Right lobe of liver (tissue), 6 donors: ENCODE measurements at regions not wholly inside any gene's neighbourhood (a gene's known extent, or its start where the extent isn't known, plus 50 kb on each side); places are given as distances from the start of the nearest gene placed in this dataset.
A peak's percentile ranks its signal among the peaks of the same experiment; 100 is the strongest.

Experiments
- ATAC-seq, 4 donors: fragments of 200-7000 bp; cut with Tn5 transposase; one replicate each; pipeline ENCODE4 v1.9.1; 2020; ENCODE audit warnings: mild to moderate bottlenecking in 4 of 4, moderate library complexity in 4 of 4
- DNase-seq, 3 donors: peaks; one replicate each; pipeline ENCODE4 v3.0.0-alpha.2; 2020
- H3K27ac ChIP-seq, 3 donors: fragments of 200-600 bp; one replicate each; pipeline ENCODE4 v1.8.0; 2022
- H3K27me3 ChIP-seq, 2 donors: fragments of 200-600 bp; one replicate each; pipeline ENCODE4 v1.8.0; 2022
- H3K36me3 ChIP-seq, 4 donors: fragments of 200-600 bp; sonication (generic) in 1 of 4; one replicate each; pipeline versions ENCODE4 v1.5.1 to v1.8.0; 2017 to 2022; ENCODE audit warnings: control low read depth in 1 of 4
- H3K4me1 ChIP-seq, 4 donors: fragments of 200-600 bp; sonication (generic) in 1 of 4; one replicate each; pipeline versions ENCODE4 v1.5.1 to v1.8.0; 2017 to 2022; ENCODE audit warnings: control low read depth in 1 of 4
- H3K4me3 ChIP-seq, 3 donors: fragments of 200-600 bp; one replicate each; pipeline ENCODE4 v1.8.0; 2022
- H3K9me3 ChIP-seq, 4 donors: fragments of 200-600 bp; sonication (generic) in 1 of 4; one replicate each; pipeline versions ENCODE4 v1.5.1 to v1.8.0; 2017 to 2022; ENCODE audit warnings: control low read depth in 1 of 4
- CTCF ChIP-seq, 4 donors: fragments of 200-600 bp in 3 of 4; fragments of 450-650 bp in 1 of 4; IDR thresholded peaks; one replicate each; pipeline versions ENCODE4 v1.5.1 to v1.8.0; 2016 to 2022; ENCODE audit warnings: antibody characterized with exemption in 4 of 4, mild to moderate bottlenecking in 2 of 4
- POLR2A ChIP-seq: fragments of 450-650 bp; IDR thresholded peaks from one replicate; pipeline ENCODE4 v1.6.1; 2017; ENCODE audit warnings: antibody characterized with exemption, mild to moderate bottlenecking
- WGBS: methylation state at CpG from one replicate; pipeline ENCODE4 v1.1.6; 2018; ENCODE audit warnings: low coverage, low lambda C conversion rate; ENCODE audit not compliant: insufficient coverage; ENCODE audit errors: missing lambda C conversion rate; 5-methylcytosine and 5-hydroxymethylcytosine counted together
- intact Hi-C, 2 donors: fragments of 100-400 bp; cut with DNase I; formaldehyde crosslinking; loops; one replicate each; pipeline versions ENCODE4 v1.11.2 to v1.14.1; 2022
- donor health status: DM: no; HTN: yes; CAD: no.
- donor health status: DM: no; HTN: no; CAD: no.
- donor health status: DM: no; HTN: no; CAD: no.
- donor health status: DM: no; HTN: yes; CAD: no.
- donor health status: DM: no; HTN: yes; CAD: no.

- DNase-seq, result no peak
- Histone ChIP-seq H3K36me3 (no peaks in the 10 kb centered on the region), H3K27me3 (no peaks in the 10 kb centered on the region), H3K4me3 (no peak overlapping the region), H3K4me1 (no peaks in the 10 kb centered on the region), H3K27ac (no peak overlapping the region), H3K9me3 (no peaks in the 10 kb centered on the region)
- 60% methylated on average over 2 of the region's 2 CpGs for WGBS
- TF ChIP-seq POLR2A (no peak), CTCF (IDR thresholded peaks at IDR 0.05) (no peak)
- no peak for ATAC-seq
- intact Hi-C loops, result no loop called here
Observed at GRCh38 chr5:87069311-87069710, 198.4 kb upstream of the RASA1 start.

- Histone ChIP-seq H3K4me1 (no peaks in the 10 kb centered on the region), H3K27ac (no peak overlapping the region), H3K9me3 (no peaks in the 10 kb centered on the region), H3K36me3 (no peaks in the 10 kb centered on the region), H3K4me3 (no peak overlapping the region), H3K27me3 (no peaks in the 10 kb centered on the region)
- WGBS, result 27% methylated on average over 3 of the region's 3 CpGs
- TF ChIP-seq CTCF (IDR thresholded peaks at IDR 0.05), result peak; percentile 15 to 22 (median 18)
- TF ChIP-seq POLR2A, result no peak
- DNase-seq (no peak), ATAC-seq (peak in 3 of 4 donors; percentile 26 to 37 (median 32))
- intact Hi-C loops, result no loop called here
Observed at GRCh38 chr5:87069974-87070608, 197.6 kb upstream of the RASA1 start.

- 71% methylated on average over 2 of the region's 2 CpGs for WGBS
- no peaks in the 10 kb centered on the region for H3K9me3 ChIP-seq
- no peak overlapping the region for H3K4me3 ChIP-seq
- TF ChIP-seq CTCF (IDR thresholded peaks at IDR 0.05), result no peak
- no peak for TF ChIP-seq POLR2A
- no peak for ATAC-seq
- H3K27me3 ChIP-seq, result no peaks in the 10 kb centered on the region
- intact Hi-C loops, result no loop called here
- H3K36me3 ChIP-seq, result no peaks in the 10 kb centered on the region
- H3K27ac ChIP-seq, result no peak overlapping the region
- no peaks in the 10 kb centered on the region for H3K4me1 ChIP-seq
- no peak for DNase-seq
Observed at GRCh38 chr5:87074072-87074471, 193.6 kb upstream of the RASA1 start.

- intact Hi-C loops, result no loop called here
- Histone ChIP-seq H3K4me3 (no peak overlapping the region), H3K4me1 (no peaks in the 10 kb centered on the region), H3K9me3 (no peaks in the 10 kb centered on the region), H3K27me3 (no peaks in the 10 kb centered on the region), H3K27ac (no peak overlapping the region), H3K36me3 (no peaks in the 10 kb centered on the region)
- TF ChIP-seq POLR2A, result no peak
- ATAC-seq (peak; percentile 20 to 52 (median 46)), DNase-seq (no peak)
- 29% methylated on average over 2 of the region's 2 CpGs for whole genome bisulfite sequencing
Observed at GRCh38 chr5:87074934-87075541, 192.6 kb upstream of the RASA1 start.

- 64% methylated on average over 4 of the region's 4 CpGs for WGBS
- DNase-seq (no peak), ATAC-seq (no peak)
- no peaks in the 10 kb centered on the region for H3K4me1 ChIP-seq
- no peak overlapping the region for H3K27ac ChIP-seq
- no peaks in the 10 kb centered on the region for H3K27me3 ChIP-seq
- intact Hi-C loops, result no loop called here
- no peak overlapping the region for H3K4me3 ChIP-seq
- no peaks in the 10 kb centered on the region for H3K36me3 ChIP-seq
- H3K9me3 ChIP-seq, result no peaks in the 10 kb centered on the region
- TF ChIP-seq POLR2A, result no peak
- no peak for TF ChIP-seq CTCF (IDR thresholded peaks at IDR 0.05)
Observed at GRCh38 chr5:87076411-87076810, 191.3 kb upstream of the RASA1 start.
